ENCODE measurements at regions not wholly inside any gene's neighbourhood (a gene's known extent, or its start where the extent isn't known, plus 50 kb on each side); places are given as distances from the start of the nearest gene placed in this dataset.

DNA sequence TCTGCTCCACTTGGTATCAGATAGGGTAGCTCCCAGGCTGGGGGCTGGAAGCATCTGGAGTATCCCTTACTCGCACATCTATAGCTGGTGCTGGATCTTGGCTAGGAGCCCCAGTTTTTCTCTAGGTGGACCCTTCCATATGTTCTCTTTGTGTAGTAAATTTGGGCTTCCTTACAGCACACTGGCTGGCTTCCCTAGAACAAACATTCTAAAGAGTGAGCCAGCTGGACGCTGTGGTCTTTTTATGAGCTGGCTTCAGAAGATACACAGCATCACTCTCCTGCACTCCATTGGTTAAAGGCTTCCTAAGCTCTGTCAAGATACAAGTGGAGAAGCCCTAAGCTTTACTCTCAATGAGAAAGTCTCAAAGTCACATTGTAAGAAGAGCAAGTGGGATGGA is 322.1 kb downstream of the WDR72 start:
- Histone ChIP-seq H3K9me3 (no peaks in the 10 kb centered on the region), H3K4me1 (no peaks in the 10 kb centered on the region), H3K27ac (no peak overlapping the region), H3K4me2 (no peak overlapping the region), H3K4me3 (no peak overlapping the region)
- POLR2A ChIA-PET, result no interaction called here
- WGBS (ENCODE audit: missing lambda C conversion rate), result 53% methylated on average over 2 of the region's 2 CpGs
- ATAC-seq, result no peak
- DNase-seq (ENCODE audit: low read depth in 1 of 2, low spot score in 1 of 2), result no peak
- TF ChIP-seq GATA3 (IDR thresholded peaks at IDR 0.05; ENCODE audit: borderline replicate concordance), result no peak
- no peak for TF ChIP-seq CHD2 (IDR thresholded peaks at IDR 0.05; ENCODE audit: low read length, partially characterized antibody)
- no peak for TF ChIP-seq POLR2A (IDR thresholded peaks at IDR 0.05; ENCODE audit: low read length)
- TF ChIP-seq EHF (CRISPR knock-in tag; IDR thresholded peaks at IDR 0.05), result no peak
- TF ChIP-seq HOXB5 (CRISPR knock-in tag; IDR thresholded peaks at IDR 0.05), result no peak
- TF ChIP-seq ZFP36 (IDR thresholded peaks at IDR 0.05; ENCODE audit: borderline replicate concordance, partially characterized antibody), result no peak
- no peak for TF ChIP-seq HDAC2 (IDR thresholded peaks at IDR 0.05)
- TF ChIP-seq, protein P1, sequence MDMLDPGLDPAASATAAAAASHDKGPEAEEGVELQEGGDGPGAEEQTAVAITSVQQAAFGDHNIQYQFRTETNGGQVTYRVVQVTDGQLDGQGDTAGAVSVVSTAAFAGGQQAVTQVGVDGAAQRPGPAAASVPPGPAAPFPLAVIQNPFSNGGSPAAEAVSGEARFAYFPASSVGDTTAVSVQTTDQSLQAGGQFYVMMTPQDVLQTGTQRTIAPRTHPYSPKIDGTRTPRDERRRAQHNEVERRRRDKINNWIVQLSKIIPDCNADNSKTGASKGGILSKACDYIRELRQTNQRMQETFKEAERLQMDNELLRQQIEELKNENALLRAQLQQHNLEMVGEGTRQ (IDR thresholded peaks at IDR 0.05), result no peak
- no peak for TF ChIP-seq FOSB (CRISPR knock-in tag; IDR thresholded peaks at IDR 0.05)
- TF ChIP-seq, protein P2, sequence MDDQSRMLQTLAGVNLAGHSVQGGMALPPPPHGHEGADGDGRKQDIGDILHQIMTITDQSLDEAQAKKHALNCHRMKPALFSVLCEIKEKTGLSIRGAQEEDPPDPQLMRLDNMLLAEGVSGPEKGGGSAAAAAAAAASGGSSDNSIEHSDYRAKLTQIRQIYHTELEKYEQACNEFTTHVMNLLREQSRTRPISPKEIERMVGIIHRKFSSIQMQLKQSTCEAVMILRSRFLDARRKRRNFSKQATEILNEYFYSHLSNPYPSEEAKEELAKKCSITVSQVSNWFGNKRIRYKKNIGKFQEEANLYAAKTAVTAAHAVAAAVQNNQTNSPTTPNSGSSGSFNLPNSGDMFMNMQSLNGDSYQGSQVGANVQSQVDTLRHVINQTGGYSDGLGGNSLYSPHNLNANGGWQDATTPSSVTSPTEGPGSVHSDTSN (IDR thresholded peaks at IDR 0.05), result no peak
- TF ChIP-seq HOXB13 (CRISPR knock-in tag; IDR thresholded peaks at IDR 0.05; ENCODE audit: low read depth), result no peak
- no peak for TF ChIP-seq PHF8 (IDR thresholded peaks at IDR 0.05; ENCODE audit: borderline replicate concordance, low read depth)
- no peak for TF ChIP-seq TP53 (CRISPR knock-in tag; IDR thresholded peaks at IDR 0.05)
- CTCF ChIA-PET, result no interaction called here
- no peak for FAIRE-seq

DNA sequence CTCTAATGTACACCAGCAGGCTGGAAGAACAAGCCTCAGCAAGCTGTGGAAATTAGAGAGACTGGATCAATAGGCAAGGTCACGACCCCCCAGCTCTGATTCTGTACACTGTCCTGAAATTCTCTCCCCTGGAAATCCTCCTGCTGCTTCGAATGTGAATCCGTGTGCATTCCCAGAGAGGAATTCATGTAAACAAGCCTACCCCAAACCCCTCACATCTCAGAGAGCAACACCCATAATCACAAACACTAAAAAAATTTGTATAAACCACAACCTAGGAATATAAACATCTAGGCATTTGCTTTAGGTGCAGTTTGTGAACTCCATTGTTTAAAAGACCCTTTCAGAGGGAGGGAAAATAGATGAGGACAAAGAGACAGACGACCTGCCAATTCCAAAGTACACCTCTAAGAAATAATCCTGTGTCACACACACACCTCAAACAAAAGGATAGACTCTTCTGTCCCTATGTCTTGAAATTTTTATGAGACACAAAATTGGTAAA is 325.2 kb downstream of the WDR72 start:
- WGBS (ENCODE audit: missing lambda C conversion rate), result 36% methylated on average over 4 of the region's 4 CpGs
- H3K27ac ChIP-seq, result no peak overlapping the region
- no peak overlapping the region for H3K4me2 ChIP-seq
- H3K9me3 ChIP-seq, result no peaks in the 10 kb centered on the region
- CTCF ChIA-PET, result no interaction called here
- TF ChIP-seq ZNF302 (CRISPR knock-in tag; IDR thresholded peaks at IDR 0.05) (no peak), NR3C1 (IDR thresholded peaks at IDR 0.05) (no peak), MAZ (IDR thresholded peaks at IDR 0.05; ENCODE audit: borderline replicate concordance, low read depth, low read length) (no peak), POLR2A (IDR thresholded peaks at IDR 0.05; ENCODE audit: low read length) (no peak), ZSCAN20 (CRISPR knock-in tag; IDR thresholded peaks at IDR 0.05) (no peak), RFX5 (IDR thresholded peaks at IDR 0.05) (no peak), RNF2 (IDR thresholded peaks at IDR 0.05; ENCODE audit: borderline replicate concordance, low read depth) (no peak), BHLHE40 (IDR thresholded peaks at IDR 0.05; ENCODE audit: low read depth, low read length) (no peak), HOXB13 (CRISPR knock-in tag; IDR thresholded peaks at IDR 0.05; ENCODE audit: low read depth) (no peak), ESRRA (IDR thresholded peaks at IDR 0.05; ENCODE audit: borderline replicate concordance, low read length) (no peak), MYC (IDR thresholded peaks at IDR 0.05; ENCODE audit: borderline replicate concordance, low read length) (no peak), KDM5A (IDR thresholded peaks at IDR 0.05) (no peak)
- TF ChIP-seq, protein P1 (IDR thresholded peaks at IDR 0.05), result no peak
- TF ChIP-seq, protein P3, sequence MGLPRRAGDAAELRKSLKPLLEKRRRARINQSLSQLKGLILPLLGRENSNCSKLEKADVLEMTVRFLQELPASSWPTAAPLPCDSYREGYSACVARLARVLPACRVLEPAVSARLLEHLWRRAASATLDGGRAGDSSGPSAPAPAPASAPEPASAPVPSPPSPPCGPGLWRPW (IDR thresholded peaks at IDR 0.05), result no peak
- TF ChIP-seq, protein P4, sequence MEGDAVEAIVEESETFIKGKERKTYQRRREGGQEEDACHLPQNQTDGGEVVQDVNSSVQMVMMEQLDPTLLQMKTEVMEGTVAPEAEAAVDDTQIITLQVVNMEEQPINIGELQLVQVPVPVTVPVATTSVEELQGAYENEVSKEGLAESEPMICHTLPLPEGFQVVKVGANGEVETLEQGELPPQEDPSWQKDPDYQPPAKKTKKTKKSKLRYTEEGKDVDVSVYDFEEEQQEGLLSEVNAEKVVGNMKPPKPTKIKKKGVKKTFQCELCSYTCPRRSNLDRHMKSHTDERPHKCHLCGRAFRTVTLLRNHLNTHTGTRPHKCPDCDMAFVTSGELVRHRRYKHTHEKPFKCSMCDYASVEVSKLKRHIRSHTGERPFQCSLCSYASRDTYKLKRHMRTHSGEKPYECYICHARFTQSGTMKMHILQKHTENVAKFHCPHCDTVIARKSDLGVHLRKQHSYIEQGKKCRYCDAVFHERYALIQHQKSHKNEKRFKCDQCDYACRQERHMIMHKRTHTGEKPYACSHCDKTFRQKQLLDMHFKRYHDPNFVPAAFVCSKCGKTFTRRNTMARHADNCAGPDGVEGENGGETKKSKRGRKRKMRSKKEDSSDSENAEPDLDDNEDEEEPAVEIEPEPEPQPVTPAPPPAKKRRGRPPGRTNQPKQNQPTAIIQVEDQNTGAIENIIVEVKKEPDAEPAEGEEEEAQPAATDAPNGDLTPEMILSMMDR (IDR thresholded peaks at IDR 0.05), result no peak
- ATAC-seq, result no peak
- POLR2A ChIA-PET, result no interaction called here
- DNase-seq (ENCODE audit: low read depth in 1 of 2, low spot score in 1 of 2), result no peak
- no peak overlapping the region for H3K4me3 ChIP-seq
- FAIRE-seq, result no peak
- H3K4me1 ChIP-seq, result no peaks in the 10 kb centered on the region
